Kidney epithelial cell (primary cell): ENCODE measurements at regions not wholly inside any gene's neighbourhood (a gene's known extent, or its start where the extent isn't known, plus 50 kb on each side); places are given as distances from the start of the nearest gene placed in this dataset.

ENCODE experiments used
- DNase-seq: peaks from one replicate; pipeline ENCODE4 v3.0.0-alpha.2; 2010; ENCODE audit warnings: low read depth
- H3K27me3 ChIP-seq: 2 replicates; pipeline ENCODE4 v1.6.0; 2011; ENCODE audit warnings: low read length; ENCODE audit not compliant: control insufficient read depth, insufficient read depth
- H3K36me3 ChIP-seq: 2 replicates; pipeline ENCODE4 v1.5.1; 2011; ENCODE audit warnings: low read length; ENCODE audit not compliant: control insufficient read depth, insufficient read depth
- H3K4me3 ChIP-seq: 2 replicates; pipeline ENCODE4 v1.5.1; 2011; ENCODE audit warnings: low read depth, mild to moderate bottlenecking, control low read depth, low read length
- TF ChIP-seq, protein P1 (sequence below): IDR thresholded peaks from 2 replicates; pipeline ENCODE4 v1.5.1; 2011; ENCODE audit warnings: mild to moderate bottlenecking, moderate library complexity, low read length, control low read depth, inconsistent platforms; ENCODE audit not compliant: insufficient read depth, poor library complexity, severe bottlenecking

DNA sequence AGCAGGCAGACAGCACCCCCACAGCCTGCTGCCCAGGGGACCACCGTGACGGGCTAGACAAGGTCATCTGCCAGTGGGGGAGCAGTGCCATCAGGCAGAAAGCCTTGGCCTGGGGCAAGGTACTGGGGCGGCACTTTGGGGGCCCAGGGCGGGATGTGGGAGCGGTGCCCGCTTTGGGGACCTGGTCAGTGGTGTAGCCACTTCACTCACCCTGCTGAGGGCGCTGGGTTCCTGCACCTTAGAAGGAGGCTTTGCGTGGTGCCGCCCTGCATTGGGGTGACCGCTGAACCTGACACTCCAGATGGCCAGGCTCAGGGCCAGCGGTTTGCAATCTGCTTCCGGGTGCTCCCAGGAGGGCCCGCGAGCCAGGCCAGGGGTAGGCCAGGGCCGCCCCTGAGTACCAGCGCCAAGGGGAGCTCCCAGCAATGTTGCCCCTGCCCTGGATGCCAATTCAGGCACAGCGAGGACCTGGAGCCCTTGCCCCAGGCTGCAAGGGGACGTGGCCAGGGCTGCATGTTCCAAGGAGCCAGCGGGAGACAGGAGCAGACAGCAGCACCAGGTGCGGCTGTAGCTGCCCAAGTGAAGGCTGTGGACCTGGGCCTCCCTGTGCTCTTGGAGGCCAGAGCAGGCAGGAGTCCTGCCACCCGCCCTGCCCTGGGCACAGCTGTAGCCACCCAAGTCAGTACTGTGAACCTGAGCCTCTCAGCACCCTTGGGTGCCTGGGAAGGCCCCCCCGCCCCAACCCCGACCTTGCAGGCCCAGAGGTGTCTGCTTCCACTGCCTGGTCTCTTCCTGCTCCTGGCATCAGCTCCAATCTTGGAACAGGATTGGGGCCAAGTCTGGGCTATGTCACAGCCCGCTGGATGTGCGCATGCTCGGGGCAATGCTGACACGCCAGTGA lies 550.7 kb downstream of the SLC6A15 start:
- DNase-seq: no peak
- no peaks in the 10 kb centered on the region for H3K27me3 ChIP-seq
- TF ChIP-seq, protein P1, sequence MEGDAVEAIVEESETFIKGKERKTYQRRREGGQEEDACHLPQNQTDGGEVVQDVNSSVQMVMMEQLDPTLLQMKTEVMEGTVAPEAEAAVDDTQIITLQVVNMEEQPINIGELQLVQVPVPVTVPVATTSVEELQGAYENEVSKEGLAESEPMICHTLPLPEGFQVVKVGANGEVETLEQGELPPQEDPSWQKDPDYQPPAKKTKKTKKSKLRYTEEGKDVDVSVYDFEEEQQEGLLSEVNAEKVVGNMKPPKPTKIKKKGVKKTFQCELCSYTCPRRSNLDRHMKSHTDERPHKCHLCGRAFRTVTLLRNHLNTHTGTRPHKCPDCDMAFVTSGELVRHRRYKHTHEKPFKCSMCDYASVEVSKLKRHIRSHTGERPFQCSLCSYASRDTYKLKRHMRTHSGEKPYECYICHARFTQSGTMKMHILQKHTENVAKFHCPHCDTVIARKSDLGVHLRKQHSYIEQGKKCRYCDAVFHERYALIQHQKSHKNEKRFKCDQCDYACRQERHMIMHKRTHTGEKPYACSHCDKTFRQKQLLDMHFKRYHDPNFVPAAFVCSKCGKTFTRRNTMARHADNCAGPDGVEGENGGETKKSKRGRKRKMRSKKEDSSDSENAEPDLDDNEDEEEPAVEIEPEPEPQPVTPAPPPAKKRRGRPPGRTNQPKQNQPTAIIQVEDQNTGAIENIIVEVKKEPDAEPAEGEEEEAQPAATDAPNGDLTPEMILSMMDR: no peak
- H3K36me3 ChIP-seq: no peaks in the 10 kb centered on the region
- H3K4me3 ChIP-seq: no peak overlapping the region

DNA sequence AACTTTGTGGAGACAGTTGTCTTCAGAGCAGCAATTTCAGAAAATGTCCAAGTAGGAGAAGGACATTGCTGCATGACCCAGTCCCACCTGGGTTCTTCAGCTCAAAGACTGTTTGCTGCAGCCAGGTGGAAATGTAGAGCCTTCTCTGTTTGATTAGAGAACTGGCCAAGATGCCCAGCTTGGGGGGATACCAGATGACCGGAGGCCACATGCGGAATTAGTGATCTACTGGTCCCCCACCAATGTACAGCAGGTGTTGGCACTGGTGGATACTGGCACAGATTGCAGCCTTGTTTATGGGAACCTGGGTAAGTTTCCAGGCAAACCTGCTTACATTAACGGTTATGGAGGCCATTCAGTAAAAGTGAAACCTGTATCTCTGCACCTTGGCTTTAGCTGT lies 555.3 kb downstream of the SLC6A15 start:
- Histone ChIP-seq H3K27me3 (no peaks in the 10 kb centered on the region), H3K4me3 (no peak overlapping the region), H3K36me3 (no peaks in the 10 kb centered on the region)
- TF ChIP-seq, protein P1: no peak
- DNase-seq: no peak

DNA sequence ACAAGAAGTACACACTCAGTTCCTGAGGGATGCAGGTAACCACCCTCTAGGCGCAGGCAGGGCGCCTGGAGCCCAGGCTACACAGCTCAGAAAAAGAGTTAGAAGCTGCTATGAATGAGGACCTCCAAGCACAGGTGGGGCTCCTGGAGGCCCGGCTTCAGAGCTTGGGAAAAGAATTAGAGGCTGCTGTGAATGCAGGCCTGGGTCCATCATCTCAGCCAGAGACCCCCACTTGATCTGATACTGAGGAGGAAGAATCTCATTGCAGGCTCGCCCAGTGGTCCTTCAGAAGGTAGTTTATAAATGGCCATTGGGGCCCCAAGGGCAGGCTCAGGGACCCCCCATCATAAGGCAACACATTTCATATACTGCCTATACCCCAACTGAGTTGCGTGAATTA lies 556.4 kb downstream of the SLC6A15 start:
- no peak for DNase-seq
- H3K4me3 ChIP-seq: no peak overlapping the region
- TF ChIP-seq, protein P1: no peak
- no peaks in the 10 kb centered on the region for H3K27me3 ChIP-seq
- no peaks in the 10 kb centered on the region for H3K36me3 ChIP-seq

DNA sequence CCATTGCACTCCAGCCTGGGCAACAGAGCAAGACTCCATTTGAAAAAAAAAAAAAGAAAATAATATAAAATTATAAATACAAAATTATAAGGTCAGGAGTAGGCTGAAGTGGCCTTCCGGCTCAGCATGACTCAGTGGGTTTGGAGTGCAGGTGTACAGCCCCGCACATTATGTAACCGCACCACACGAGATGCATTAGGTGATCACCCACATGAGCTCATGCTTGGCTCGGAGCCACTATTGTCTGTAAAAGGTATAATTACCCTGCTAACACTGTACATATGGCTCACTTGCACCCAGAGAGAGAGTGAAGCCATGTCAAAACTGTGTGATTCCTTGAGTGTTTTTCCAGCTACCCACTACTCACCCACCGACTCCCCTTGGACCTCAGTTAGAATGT lies 557.0 kb downstream of the SLC6A15 start:
- no peaks in the 10 kb centered on the region for H3K36me3 ChIP-seq
- no peak for DNase-seq
- TF ChIP-seq, protein P1: no peak
- H3K27me3 ChIP-seq: no peaks in the 10 kb centered on the region
- H3K4me3 ChIP-seq: no peak overlapping the region

DNA sequence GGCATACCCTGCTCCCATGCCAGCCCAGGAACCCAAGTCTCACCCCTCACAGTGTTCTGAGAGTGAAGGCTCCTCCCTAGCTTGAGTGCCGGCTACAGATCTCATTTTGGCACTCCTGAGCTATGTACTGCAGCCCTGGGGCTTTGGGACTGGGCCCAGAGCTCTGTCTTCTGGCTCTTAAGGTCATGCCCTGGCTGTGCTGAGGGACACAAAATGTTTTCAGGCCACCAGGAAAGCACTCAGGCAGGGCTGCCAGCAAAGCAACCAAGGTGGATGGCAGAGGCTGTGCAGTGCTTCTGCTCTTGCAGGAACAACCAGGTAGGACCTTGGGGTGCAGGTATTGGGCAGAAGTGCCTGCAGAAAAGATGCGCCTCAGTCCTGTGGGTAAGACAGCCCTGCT lies 564.0 kb downstream of the SLC6A15 start:
- H3K27me3 ChIP-seq: no peaks in the 10 kb centered on the region
- no peak overlapping the region for H3K4me3 ChIP-seq
- TF ChIP-seq, protein P1: no peak
- no peak for DNase-seq
- no peaks in the 10 kb centered on the region for H3K36me3 ChIP-seq
